Ascending aorta (tissue), 2 donors: ENCODE measurements at regions not wholly inside any gene's neighbourhood (a gene's known extent, or its start where the extent isn't known, plus 50 kb on each side); places are given as distances from the start of the nearest gene placed in this dataset.

Source experiments
- DNase-seq, 2 donors: peaks; one replicate each; pipeline ENCODE4 v3.0.0-alpha.2; 2019; ENCODE audit warnings: low spot score in 2 of 2
- H3K27ac ChIP-seq, 2 donors: fragments of 200-600 bp; sonication (generic); one replicate each; pipeline ENCODE4 v1.5.1; 2016 to 2017; ENCODE audit warnings: mild to moderate bottlenecking in 1 of 2
- H3K27me3 ChIP-seq: fragments of 200-600 bp; sonication (generic); one replicate; pipeline ENCODE4 v1.5.1; 2017
- H3K36me3 ChIP-seq, 2 donors: fragments of 200-600 bp; sonication (generic); one replicate each; pipeline ENCODE4 v1.5.1; 2016
- H3K4me1 ChIP-seq, 2 donors: fragments of 200-600 bp; sonication (generic); one replicate each; pipeline ENCODE4 v1.5.1; 2016 to 2017; ENCODE audit warnings: mild to moderate bottlenecking in 1 of 2
- H3K4me3 ChIP-seq, 2 donors: fragments of 200-600 bp; sonication (generic); one replicate each; pipeline ENCODE4 v1.5.1; 2016 to 2017; ENCODE audit warnings: mild to moderate bottlenecking in 1 of 2
- H3K9me3 ChIP-seq, 2 donors: fragments of 200-600 bp; sonication (generic); one replicate each; pipeline ENCODE4 v1.5.1; 2016
- CTCF ChIP-seq, 3 experiments: fragments of 200-600 bp in 2 of 3; fragments of 450-650 bp in 1 of 3; sonication (generic) in 2 of 3; IDR thresholded peaks; one replicate each; pipeline ENCODE4 v1.5.1; 2016 to 2019; ENCODE audit warnings: antibody characterized with exemption in 3 of 3, mild to moderate bottlenecking in 1 of 3, moderate library complexity in 1 of 3
- intact Hi-C: fragments of 100-400 bp; cut with DNase I; formaldehyde crosslinking; loops from one replicate; pipeline ENCODE4 v1.15.1; 2023

DNA sequence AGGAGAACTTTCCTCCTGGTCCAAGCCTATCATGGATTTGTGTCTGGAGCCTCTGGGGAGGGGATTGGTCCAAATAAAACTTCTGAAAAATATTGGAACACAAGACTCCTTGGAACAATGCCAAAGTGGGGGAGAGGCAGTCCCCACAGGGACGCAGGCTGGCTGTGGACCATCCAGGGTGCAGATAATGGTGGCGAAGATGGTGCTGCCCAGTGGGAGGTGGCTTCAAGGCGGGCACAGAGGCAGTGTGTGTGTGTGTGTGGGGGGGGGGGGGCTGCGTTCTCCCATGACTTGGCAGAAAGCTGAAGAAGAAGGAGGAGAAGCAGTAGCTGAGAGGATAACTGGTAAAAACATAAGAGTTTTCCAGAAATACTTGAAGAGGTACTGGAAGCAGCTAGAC lies 186.4 kb downstream of the MELK start:
- Histone ChIP-seq H3K27me3 (no peaks in the 10 kb centered on the region), H3K4me3 (no peak overlapping the region), H3K9me3 (no peaks in the 10 kb centered on the region), H3K36me3 (no peaks in the 10 kb centered on the region), H3K27ac (no peak overlapping the region), H3K4me1 (no peaks in the 10 kb centered on the region)
- intact Hi-C loops = no loop called here
- DNase-seq = no peak
- no peak for TF ChIP-seq CTCF (IDR thresholded peaks at IDR 0.05)

- H3K27me3 ChIP-seq = no peaks in the 10 kb centered on the region
- H3K4me3 ChIP-seq = no peak overlapping the region
- no peaks in the 10 kb centered on the region for H3K36me3 ChIP-seq
- no peak for DNase-seq
- no peak for TF ChIP-seq CTCF (IDR thresholded peaks at IDR 0.05)
- no peaks in the 10 kb centered on the region for H3K9me3 ChIP-seq
- no peak overlapping the region for H3K27ac ChIP-seq
- intact Hi-C loops = no loop called here
- H3K4me1 ChIP-seq = no peaks in the 10 kb centered on the region
Observed at GRCh38 chr9:36759976-36760375, 187.3 kb downstream of the MELK start.

- no peak for DNase-seq
- H3K4me1 ChIP-seq = no peaks in the 10 kb centered on the region
- H3K27me3 ChIP-seq = no peaks in the 10 kb centered on the region
- no peak for TF ChIP-seq CTCF (IDR thresholded peaks at IDR 0.05)
- H3K9me3 ChIP-seq = no peaks in the 10 kb centered on the region
- no peak overlapping the region for H3K4me3 ChIP-seq
- intact Hi-C loops = no loop called here
- no peaks in the 10 kb centered on the region for H3K36me3 ChIP-seq
- H3K27ac ChIP-seq = no peak overlapping the region
Observed at GRCh38 chr9:36760667-36761420, 188.1 kb downstream of the MELK start.

DNA sequence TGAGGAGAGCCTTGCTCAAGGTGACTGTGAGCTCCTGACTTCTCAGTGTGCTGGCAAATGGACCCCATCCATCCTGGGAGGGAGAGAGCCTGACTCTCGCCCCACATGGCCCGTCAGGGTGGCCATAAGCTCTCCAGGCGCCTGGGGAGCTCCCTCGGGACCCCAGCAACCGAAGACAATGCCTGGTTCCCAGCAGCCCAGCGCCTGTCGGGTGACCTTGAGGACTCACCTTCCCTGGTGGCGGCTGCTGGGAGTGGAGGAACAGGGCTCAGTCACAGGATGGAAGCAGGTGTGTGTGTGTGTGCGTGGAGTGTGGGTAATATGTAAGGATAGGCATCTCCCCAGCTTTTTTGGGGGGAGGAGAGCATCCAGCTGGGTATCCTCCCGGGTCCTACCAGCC lies 190.3 kb downstream of the MELK start:
- intact Hi-C loops = no loop called here
- Histone ChIP-seq H3K27ac (no peak overlapping the region), H3K4me1 (no peaks in the 10 kb centered on the region), H3K36me3 (no peaks in the 10 kb centered on the region), H3K9me3 (no peaks in the 10 kb centered on the region), H3K27me3 (no peaks in the 10 kb centered on the region), H3K4me3 (no peak overlapping the region)
- no peak for DNase-seq
- no peak for TF ChIP-seq CTCF (IDR thresholded peaks at IDR 0.05)

GRCh38 chr9:36763778-36764177 lies 191.1 kb downstream of the MELK start:
- no peak overlapping the region for H3K27ac ChIP-seq
- no peaks in the 10 kb centered on the region for H3K36me3 ChIP-seq
- DNase-seq = no peak
- TF ChIP-seq CTCF (IDR thresholded peaks at IDR 0.05) = no peak
- no peaks in the 10 kb centered on the region for H3K4me1 ChIP-seq
- intact Hi-C loops = no loop called here
- no peaks in the 10 kb centered on the region for H3K9me3 ChIP-seq
- no peak overlapping the region for H3K4me3 ChIP-seq
- H3K27me3 ChIP-seq = no peaks in the 10 kb centered on the region
